AG10803 (cell line): ENCODE measurements at regions not wholly inside any gene's neighbourhood (a gene's known extent, or its start where the extent isn't known, plus 50 kb on each side); places are given as distances from the start of the nearest gene placed in this dataset.

ENCODE experiments used
- DNase-seq: peaks from one replicate; pipeline ENCODE4 v3.0.0; 2010; ENCODE audit warnings: low read depth
- H3K4me3 ChIP-seq: 2 replicates; pipeline ENCODE4 v1.5.1; 2011; ENCODE audit warnings: mild to moderate bottlenecking, low read length, control low read depth
- CTCF ChIP-seq: conservative IDR thresholded peaks from 2 replicates; pipeline ENCODE4 v1.5.1; 2011; ENCODE audit warnings: mild to moderate bottlenecking, low read length, control low read depth, inconsistent platforms

GRCh38 chr12:73186272-73186671, 914.1 kb downstream of the TRHDE start:
- TF ChIP-seq CTCF: no peak
- DNase-seq: no peak

GRCh38 chr12:73187765-73188164, 915.6 kb downstream of the TRHDE start:
- H3K4me3 ChIP-seq: no peak overlapping the region
- DNase-seq: no peak
- no peak for TF ChIP-seq CTCF

More at GRCh38 chr12:73186272-73186671, 914.1 kb downstream of the TRHDE start:
- no peak overlapping the region for H3K4me3 ChIP-seq

- TF ChIP-seq CTCF: no peak
- no peak overlapping the region for H3K4me3 ChIP-seq
These were observed 938.5 kb downstream of the TRHDE start for GRCh38 chr12:73210548-73211204.

GRCh38 chr12:73220951-73221350, 948.8 kb downstream of the TRHDE start:
- TF ChIP-seq CTCF: no peak
- no peak for DNase-seq

More at GRCh38 chr12:73210548-73211204, 938.5 kb downstream of the TRHDE start:
- no peak for DNase-seq

GRCh38 chr12:73221398-73221797, 949.2 kb downstream of the TRHDE start:
- no peak for DNase-seq
- TF ChIP-seq CTCF: no peak
- no peak overlapping the region for H3K4me3 ChIP-seq

More at GRCh38 chr12:73220951-73221350, 948.8 kb downstream of the TRHDE start:
- H3K4me3 ChIP-seq: no peak overlapping the region

GRCh38 chr12:73221836-73222235, 949.7 kb downstream of the TRHDE start:
- no peak for TF ChIP-seq CTCF
- DNase-seq: no peak

GRCh38 chr12:73225371-73225937, 953.3 kb downstream of the TRHDE start:
- no peak for TF ChIP-seq CTCF
- DNase-seq: no peak

More at GRCh38 chr12:73221836-73222235, 949.7 kb downstream of the TRHDE start:
- H3K4me3 ChIP-seq: no peak overlapping the region

More at GRCh38 chr12:73225371-73225937, 953.3 kb downstream of the TRHDE start:
- H3K4me3 ChIP-seq: no peak overlapping the region
